ENCODE measurements at regions not wholly inside any gene's neighbourhood (a gene's known extent, or its start where the extent isn't known, plus 50 kb on each side); places are given as distances from the start of the nearest gene placed in this dataset.

DNA sequence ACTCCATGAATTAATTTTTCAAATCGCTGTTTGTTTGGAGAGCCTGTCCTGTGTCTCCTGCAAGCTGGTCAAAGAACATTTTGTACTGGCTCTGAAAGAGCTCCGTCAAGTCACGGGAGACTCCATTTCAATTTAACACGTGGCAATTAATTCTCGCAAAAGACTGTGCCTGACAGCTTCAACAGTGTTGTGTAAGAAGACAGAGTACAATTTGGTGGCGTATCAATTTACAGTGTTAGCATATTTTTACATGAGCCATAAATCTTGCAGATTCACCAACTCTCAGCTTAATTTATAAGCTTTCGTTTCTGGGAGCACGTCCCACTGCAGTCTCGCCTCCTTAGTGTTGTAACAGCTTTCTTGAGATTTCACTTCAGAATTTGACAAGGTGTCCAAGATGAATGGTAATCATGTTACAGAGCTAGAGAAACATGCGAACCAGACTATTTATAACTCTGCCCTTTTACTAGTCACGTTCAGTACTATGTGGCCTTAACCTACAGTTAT, 70.8 kb downstream of the RWDD4 start:
- TF ChIP-seq, protein P1, sequence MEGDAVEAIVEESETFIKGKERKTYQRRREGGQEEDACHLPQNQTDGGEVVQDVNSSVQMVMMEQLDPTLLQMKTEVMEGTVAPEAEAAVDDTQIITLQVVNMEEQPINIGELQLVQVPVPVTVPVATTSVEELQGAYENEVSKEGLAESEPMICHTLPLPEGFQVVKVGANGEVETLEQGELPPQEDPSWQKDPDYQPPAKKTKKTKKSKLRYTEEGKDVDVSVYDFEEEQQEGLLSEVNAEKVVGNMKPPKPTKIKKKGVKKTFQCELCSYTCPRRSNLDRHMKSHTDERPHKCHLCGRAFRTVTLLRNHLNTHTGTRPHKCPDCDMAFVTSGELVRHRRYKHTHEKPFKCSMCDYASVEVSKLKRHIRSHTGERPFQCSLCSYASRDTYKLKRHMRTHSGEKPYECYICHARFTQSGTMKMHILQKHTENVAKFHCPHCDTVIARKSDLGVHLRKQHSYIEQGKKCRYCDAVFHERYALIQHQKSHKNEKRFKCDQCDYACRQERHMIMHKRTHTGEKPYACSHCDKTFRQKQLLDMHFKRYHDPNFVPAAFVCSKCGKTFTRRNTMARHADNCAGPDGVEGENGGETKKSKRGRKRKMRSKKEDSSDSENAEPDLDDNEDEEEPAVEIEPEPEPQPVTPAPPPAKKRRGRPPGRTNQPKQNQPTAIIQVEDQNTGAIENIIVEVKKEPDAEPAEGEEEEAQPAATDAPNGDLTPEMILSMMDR (IDR thresholded peaks at IDR 0.05; ENCODE audit: extremely low read depth in 1 of 2, insufficient read depth in 1 of 2, low read depth in 1 of 2, low read length in 2 of 2) = no peak
- TF ChIP-seq MYC (IDR thresholded peaks at IDR 0.05; ENCODE audit: low read depth, low read length) (no peak), EZH2 (IDR thresholded peaks at IDR 0.05; ENCODE audit: borderline replicate concordance, low read depth, low read length, severe bottlenecking) (no peak), POLR2AphosphoS5 (IDR thresholded peaks at IDR 0.05; ENCODE audit: insufficient read depth, low read depth, low read length) (no peak), POLR2A (IDR thresholded peaks at IDR 0.05; ENCODE audit: low read depth, low read length) (no peak), FOS (IDR thresholded peaks at IDR 0.05; ENCODE audit: borderline replicate concordance, insufficient read depth, low read length) (no peak), GATA2 (IDR thresholded peaks at IDR 0.05; ENCODE audit: insufficient read depth, insufficient read length, low read depth, low read length) (no peak)
- TF ChIP-seq, protein P2, sequence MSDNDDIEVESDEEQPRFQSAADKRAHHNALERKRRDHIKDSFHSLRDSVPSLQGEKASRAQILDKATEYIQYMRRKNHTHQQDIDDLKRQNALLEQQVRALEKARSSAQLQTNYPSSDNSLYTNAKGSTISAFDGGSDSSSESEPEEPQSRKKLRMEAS (IDR thresholded peaks at IDR 0.05; ENCODE audit: insufficient read depth, insufficient read length) = no peak
